ENCODE measurements at regions not wholly inside any gene's neighbourhood (a gene's known extent, or its start where the extent isn't known, plus 50 kb on each side); places are given as distances from the start of the nearest gene placed in this dataset.

- no peak for TF ChIP-seq YY1 (IDR thresholded peaks at IDR 0.05; ENCODE audit: extremely low read depth, insufficient replicate concordance, low read depth, low read length)
- TF ChIP-seq, protein P1, sequence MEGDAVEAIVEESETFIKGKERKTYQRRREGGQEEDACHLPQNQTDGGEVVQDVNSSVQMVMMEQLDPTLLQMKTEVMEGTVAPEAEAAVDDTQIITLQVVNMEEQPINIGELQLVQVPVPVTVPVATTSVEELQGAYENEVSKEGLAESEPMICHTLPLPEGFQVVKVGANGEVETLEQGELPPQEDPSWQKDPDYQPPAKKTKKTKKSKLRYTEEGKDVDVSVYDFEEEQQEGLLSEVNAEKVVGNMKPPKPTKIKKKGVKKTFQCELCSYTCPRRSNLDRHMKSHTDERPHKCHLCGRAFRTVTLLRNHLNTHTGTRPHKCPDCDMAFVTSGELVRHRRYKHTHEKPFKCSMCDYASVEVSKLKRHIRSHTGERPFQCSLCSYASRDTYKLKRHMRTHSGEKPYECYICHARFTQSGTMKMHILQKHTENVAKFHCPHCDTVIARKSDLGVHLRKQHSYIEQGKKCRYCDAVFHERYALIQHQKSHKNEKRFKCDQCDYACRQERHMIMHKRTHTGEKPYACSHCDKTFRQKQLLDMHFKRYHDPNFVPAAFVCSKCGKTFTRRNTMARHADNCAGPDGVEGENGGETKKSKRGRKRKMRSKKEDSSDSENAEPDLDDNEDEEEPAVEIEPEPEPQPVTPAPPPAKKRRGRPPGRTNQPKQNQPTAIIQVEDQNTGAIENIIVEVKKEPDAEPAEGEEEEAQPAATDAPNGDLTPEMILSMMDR (IDR thresholded peaks at IDR 0.05 in 2 of 3, conservative IDR thresholded peaks at IDR 0.05 in 1 of 3; ENCODE audit: borderline replicate concordance in 1 of 3, insufficient read depth in 1 of 3, low read depth in 2 of 3, low read length in 2 of 3), result no peak
- no peak for TF ChIP-seq POLR2A (IDR thresholded peaks at IDR 0.05; ENCODE audit: borderline replicate concordance, extremely low read depth, insufficient read depth, insufficient read length)
- TF ChIP-seq CEBPB (IDR thresholded peaks at IDR 0.05; ENCODE audit: low read depth), result no peak
- TF ChIP-seq POLR2AphosphoS5 (IDR thresholded peaks at IDR 0.05; ENCODE audit: low read depth, low read length), result no peak
- TF ChIP-seq SRF (IDR thresholded peaks at IDR 0.05; ENCODE audit: low read depth), result no peak
- no peak for TF ChIP-seq SP1 (IDR thresholded peaks at IDR 0.05; ENCODE audit: low read depth)
These were observed 281.1 kb downstream of the WDR11 start for GRCh38 chr10:121132273-121132672.
